ENCODE measurements at regions not wholly inside any gene's neighbourhood (a gene's known extent, or its start where the extent isn't known, plus 50 kb on each side); places are given as distances from the start of the nearest gene placed in this dataset.

GRCh38 chr9:106731910-106732309 is 131.1 kb upstream of the ZNF462 start:
- TF ChIP-seq CTCF (IDR thresholded peaks at IDR 0.05) (no peak), POLR2A (IDR thresholded peaks at IDR 0.05) (no peak)
